Ascending aorta (tissue), 2 donors: ENCODE measurements at regions not wholly inside any gene's neighbourhood (a gene's known extent, or its start where the extent isn't known, plus 50 kb on each side); places are given as distances from the start of the nearest gene placed in this dataset.

Source experiments
- DNase-seq, 2 donors: peaks; one replicate each; pipeline ENCODE4 v3.0.0-alpha.2; 2019; ENCODE audit warnings: low spot score in 2 of 2
- H3K27ac ChIP-seq, 2 donors: fragments of 200-600 bp; sonication (generic); one replicate each; pipeline ENCODE4 v1.5.1; 2016 to 2017; ENCODE audit warnings: mild to moderate bottlenecking in 1 of 2
- H3K27me3 ChIP-seq: fragments of 200-600 bp; sonication (generic); one replicate; pipeline ENCODE4 v1.5.1; 2017
- H3K36me3 ChIP-seq, 2 donors: fragments of 200-600 bp; sonication (generic); one replicate each; pipeline ENCODE4 v1.5.1; 2016
- H3K4me1 ChIP-seq, 2 donors: fragments of 200-600 bp; sonication (generic); one replicate each; pipeline ENCODE4 v1.5.1; 2016 to 2017; ENCODE audit warnings: mild to moderate bottlenecking in 1 of 2
- H3K4me3 ChIP-seq, 2 donors: fragments of 200-600 bp; sonication (generic); one replicate each; pipeline ENCODE4 v1.5.1; 2016 to 2017; ENCODE audit warnings: mild to moderate bottlenecking in 1 of 2
- H3K9me3 ChIP-seq, 2 donors: fragments of 200-600 bp; sonication (generic); one replicate each; pipeline ENCODE4 v1.5.1; 2016
- CTCF ChIP-seq, 3 experiments: fragments of 200-600 bp in 2 of 3; fragments of 450-650 bp in 1 of 3; sonication (generic) in 2 of 3; IDR thresholded peaks; one replicate each; pipeline ENCODE4 v1.5.1; 2016 to 2019; ENCODE audit warnings: antibody characterized with exemption in 3 of 3, mild to moderate bottlenecking in 1 of 3, moderate library complexity in 1 of 3
- intact Hi-C: fragments of 100-400 bp; cut with DNase I; formaldehyde crosslinking; loops from one replicate; pipeline ENCODE4 v1.15.1; 2023

DNA sequence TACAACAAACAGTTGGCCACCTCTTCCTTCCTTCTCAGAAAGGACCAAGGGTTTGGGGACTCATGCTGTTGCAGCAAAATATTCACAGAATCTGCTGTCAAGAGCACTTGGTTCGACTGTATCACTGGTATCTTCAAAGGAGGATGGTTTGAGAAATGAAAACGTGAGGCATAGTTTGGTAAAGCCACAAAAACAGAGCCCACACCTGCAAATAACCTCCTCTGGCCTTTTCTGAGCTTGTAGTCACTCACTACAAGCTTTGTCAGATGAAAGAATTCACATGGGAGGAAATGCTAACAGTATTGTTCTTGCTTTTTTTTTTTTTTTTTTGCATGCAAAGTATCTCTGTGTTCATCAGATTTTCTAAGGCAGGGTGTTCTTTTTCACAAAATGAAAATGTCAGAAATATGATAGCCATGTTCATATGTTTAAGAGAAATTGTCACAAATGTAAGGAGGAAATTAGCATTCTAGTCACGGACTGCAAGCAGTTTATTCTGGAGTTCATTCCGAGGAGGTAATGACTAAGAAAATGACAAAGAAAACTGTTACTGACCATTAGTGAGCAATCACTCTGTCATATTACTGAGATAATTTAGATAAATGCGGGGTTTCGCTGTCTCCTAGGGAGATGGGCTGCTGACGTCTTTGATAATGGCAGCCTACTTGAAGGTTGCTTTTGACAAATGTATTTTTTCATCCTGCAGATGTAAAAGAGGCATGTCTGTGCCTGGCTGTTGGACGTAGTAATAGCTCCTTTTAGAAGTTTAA lies 117.8 kb upstream of the MYO3A start:
- no peak overlapping the region for H3K27ac ChIP-seq
- no peaks in the 10 kb centered on the region for H3K36me3 ChIP-seq
- no peaks in the 10 kb centered on the region for H3K4me1 ChIP-seq
- H3K27me3 ChIP-seq, result no peaks in the 10 kb centered on the region
- no peak for TF ChIP-seq CTCF (IDR thresholded peaks at IDR 0.05)
- H3K4me3 ChIP-seq, result no peak overlapping the region
- intact Hi-C loops, result no loop called here
- no peak for DNase-seq
- no peaks in the 10 kb centered on the region for H3K9me3 ChIP-seq

- Histone ChIP-seq H3K9me3 (no peaks in the 10 kb centered on the region), H3K4me3 (no peak overlapping the region), H3K4me1 (no peaks in the 10 kb centered on the region), H3K27ac (no peak overlapping the region), H3K27me3 (no peaks in the 10 kb centered on the region), H3K36me3 (no peaks in the 10 kb centered on the region)
- intact Hi-C loops, result no loop called here
- no peak for TF ChIP-seq CTCF (IDR thresholded peaks at IDR 0.05)
- DNase-seq, result no peak
These were observed 116.8 kb upstream of the MYO3A start for GRCh38 chr10:25817200-25817599.

GRCh38 chr10:25818751-25819150 lies 115.3 kb upstream of the MYO3A start:
- intact Hi-C loops, result no loop called here
- no peak for TF ChIP-seq CTCF (IDR thresholded peaks at IDR 0.05)
- Histone ChIP-seq H3K4me3 (no peak overlapping the region), H3K4me1 (no peaks in the 10 kb centered on the region), H3K27me3 (no peaks in the 10 kb centered on the region), H3K36me3 (no peaks in the 10 kb centered on the region), H3K27ac (no peak overlapping the region), H3K9me3 (no peaks in the 10 kb centered on the region)
- DNase-seq, result no peak

GRCh38 chr10:25820472-25820871 lies 113.6 kb upstream of the MYO3A start:
- intact Hi-C loops, result no loop called here

DNA sequence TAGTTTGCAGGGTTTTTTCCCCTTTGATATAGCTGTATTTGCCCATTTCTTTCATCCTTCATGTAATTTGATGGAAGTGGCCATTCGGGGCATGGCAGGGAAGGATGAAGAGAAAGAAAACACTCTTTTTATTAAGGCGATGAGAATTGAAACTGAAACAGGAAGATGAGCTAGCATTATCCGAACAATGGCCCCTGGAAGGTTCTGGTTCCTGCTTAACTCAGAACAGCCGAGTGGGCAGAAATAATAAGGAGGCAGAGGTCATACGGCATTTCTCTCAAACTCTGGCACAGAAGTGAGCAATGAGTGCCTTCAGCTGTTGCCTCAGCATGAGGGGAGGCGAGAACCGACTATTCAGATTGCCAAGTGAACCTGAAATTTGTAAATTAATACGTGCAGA lies 113.2 kb upstream of the MYO3A start:
- DNase-seq, result no peak
- no peaks in the 10 kb centered on the region for H3K4me1 ChIP-seq
- no peak overlapping the region for H3K27ac ChIP-seq
- no peaks in the 10 kb centered on the region for H3K36me3 ChIP-seq
- H3K9me3 ChIP-seq, result no peaks in the 10 kb centered on the region
- no peaks in the 10 kb centered on the region for H3K27me3 ChIP-seq
- no peak for TF ChIP-seq CTCF (IDR thresholded peaks at IDR 0.05)
- intact Hi-C loops, result no loop called here
- no peak overlapping the region for H3K4me3 ChIP-seq

More at GRCh38 chr10:25820472-25820871, 113.6 kb upstream of the MYO3A start:
- Histone ChIP-seq H3K9me3 (no peaks in the 10 kb centered on the region), H3K4me1 (no peaks in the 10 kb centered on the region), H3K36me3 (no peaks in the 10 kb centered on the region), H3K4me3 (no peak overlapping the region), H3K27me3 (no peaks in the 10 kb centered on the region), H3K27ac (no peak overlapping the region)
- no peak for TF ChIP-seq CTCF (IDR thresholded peaks at IDR 0.05)
- no peak for DNase-seq

- no peak overlapping the region for H3K4me3 ChIP-seq
- H3K27me3 ChIP-seq, result no peaks in the 10 kb centered on the region
- H3K4me1 ChIP-seq, result no peaks in the 10 kb centered on the region
- no peak for TF ChIP-seq CTCF (IDR thresholded peaks at IDR 0.05)
- DNase-seq, result no peak
- H3K36me3 ChIP-seq, result no peaks in the 10 kb centered on the region
- no peak overlapping the region for H3K27ac ChIP-seq
- H3K9me3 ChIP-seq, result no peaks in the 10 kb centered on the region
- intact Hi-C loops, result no loop called here
These were observed 110.0 kb upstream of the MYO3A start for GRCh38 chr10:25824050-25824449.
